NCI-H1694 (cell line): ENCODE measurements at regions not wholly inside any gene's neighbourhood (a gene's known extent, or its start where the extent isn't known, plus 50 kb on each side); places are given as distances from the start of the nearest gene placed in this dataset.

Experiments used
- DNase-seq: peaks from one replicate; lab custom pipeline; 2025; lab: John Stamatoyannopoulos, UW

GRCh38 chr9:84450029-84450428 lies 109.5 kb upstream of the SLC28A3 start:
- DNase-seq, result no peak

GRCh38 chr9:84456527-84456926 lies 116.0 kb upstream of the SLC28A3 start:
- DNase-seq, result no peak

GRCh38 chr9:84460695-84461094 lies 120.1 kb upstream of the SLC28A3 start:
- DNase-seq, result no peak

GRCh38 chr9:84463272-84463671 lies 122.7 kb upstream of the SLC28A3 start:
- no peak for DNase-seq

- DNase-seq, result no peak
Measured at GRCh38 chr9:84466580-84467285, 126.2 kb upstream of the SLC28A3 start.

GRCh38 chr9:84471816-84472215 lies 131.3 kb upstream of the SLC28A3 start:
- DNase-seq, result no peak

- no peak for DNase-seq
Measured at GRCh38 chr9:84478996-84479395, 138.4 kb upstream of the SLC28A3 start.

GRCh38 chr9:84480071-84480470 lies 139.5 kb upstream of the SLC28A3 start:
- DNase-seq, result no peak

GRCh38 chr9:84481231-84481630 lies 140.7 kb upstream of the SLC28A3 start:
- no peak for DNase-seq

- no peak for DNase-seq
Measured at GRCh38 chr9:84481636-84482218, 141.2 kb upstream of the SLC28A3 start.

- no peak for DNase-seq
Measured at GRCh38 chr9:84482607-84483006, 142.0 kb upstream of the SLC28A3 start.

- DNase-seq, result no peak
Measured at GRCh38 chr9:84484172-84484571, 143.6 kb upstream of the SLC28A3 start.

- no peak for DNase-seq
Measured at GRCh38 chr9:84485539-84485938, 145.0 kb upstream of the SLC28A3 start.

- no peak for DNase-seq
Measured at GRCh38 chr9:84486663-84487062, 146.1 kb upstream of the SLC28A3 start.

- no peak for DNase-seq
Measured at GRCh38 chr9:84490206-84490841, 149.8 kb upstream of the SLC28A3 start.

- no peak for DNase-seq
Measured at GRCh38 chr9:84490842-84491325, 150.3 kb upstream of the SLC28A3 start.

- no peak for DNase-seq
Measured at GRCh38 chr9:84492366-84493159, 152.0 kb upstream of the SLC28A3 start.

- DNase-seq, result no peak
Measured at GRCh38 chr9:84493284-84493947, 152.9 kb upstream of the SLC28A3 start.

GRCh38 chr9:84499969-84500582 lies 159.5 kb upstream of the SLC28A3 start:
- DNase-seq, result no peak

- no peak for DNase-seq
Measured at GRCh38 chr9:84500826-84501225, 160.3 kb upstream of the SLC28A3 start.

GRCh38 chr9:84501587-84501986 lies 161.0 kb upstream of the SLC28A3 start:
- no peak for DNase-seq
